Skeletal muscle satellite cell (primary cell): ENCODE measurements at regions not wholly inside any gene's neighbourhood (a gene's known extent, or its start where the extent isn't known, plus 50 kb on each side); places are given as distances from the start of the nearest gene placed in this dataset.

Experiments
- H3K27me3 ChIP-seq: 2 replicates; pipeline ENCODE4 v1.7.0; 2013; ENCODE audit warnings: low read length; ENCODE audit not compliant: control insufficient read depth, insufficient read depth
- H3K36me3 ChIP-seq: 2 replicates; pipeline ENCODE4 v1.7.0; 2013; ENCODE audit warnings: mild to moderate bottlenecking, control low read depth, low read length; ENCODE audit not compliant: insufficient read depth
- H3K4me1 ChIP-seq: 2 replicates; pipeline ENCODE4 v1.7.0; 2013; ENCODE audit warnings: low read length; ENCODE audit not compliant: control insufficient read depth, insufficient read depth
- H3K4me2 ChIP-seq: 2 replicates; pipeline ENCODE4 v1.7.0; 2013; ENCODE audit warnings: mild to moderate bottlenecking, low read length
- H3K4me3 ChIP-seq: 2 replicates; pipeline ENCODE4 v1.7.0; 2013; ENCODE audit warnings: low read length
- H3K9ac ChIP-seq: 2 replicates; pipeline ENCODE4 v1.7.0; 2013; ENCODE audit warnings: mild to moderate bottlenecking, low read depth, low read length, moderate library complexity
- H3K9me3 ChIP-seq: replicated peaks from 2 replicates; pipeline ENCODE4 v1.7.0; 2013; ENCODE audit warnings: mild to moderate bottlenecking, control low read depth, low read length

- peaks cover 22% of the 10 kb centered on the region for H3K4me1 ChIP-seq
- H3K27me3 ChIP-seq: no peaks in the 10 kb centered on the region
- H3K9ac ChIP-seq: no peak overlapping the region
- H3K4me2 ChIP-seq: no peak overlapping the region
- no peaks in the 10 kb centered on the region for H3K9me3 ChIP-seq
- H3K36me3 ChIP-seq: no peaks in the 10 kb centered on the region
- H3K4me3 ChIP-seq: no peak overlapping the region
Observed at GRCh38 chr3:57009802-57010201, 50.7 kb upstream of the SPATA12 start.

- no peak overlapping the region for H3K4me2 ChIP-seq
- H3K9me3 ChIP-seq: no peaks in the 10 kb centered on the region
- no peaks in the 10 kb centered on the region for H3K27me3 ChIP-seq
- H3K4me3 ChIP-seq: no peak overlapping the region
- H3K9ac ChIP-seq: no peak overlapping the region
- H3K4me1 ChIP-seq: peaks cover 22% of the 10 kb centered on the region
- H3K36me3 ChIP-seq: no peaks in the 10 kb centered on the region
Observed at GRCh38 chr3:57009367-57009766, 51.1 kb upstream of the SPATA12 start.

GRCh38 chr3:57007521-57008460, 52.7 kb upstream of the SPATA12 start:
- Histone ChIP-seq H3K9ac (peak overlapping the region; percentile 35), H3K4me2 (peak overlapping the region; percentile 74), H3K36me3 (no peaks in the 10 kb centered on the region), H3K4me3 (peak overlapping the region; percentile 46), H3K4me1 (peaks cover 22% of the 10 kb centered on the region), H3K9me3 (no peaks in the 10 kb centered on the region), H3K27me3 (no peaks in the 10 kb centered on the region)

- Histone ChIP-seq H3K36me3 (no peaks in the 10 kb centered on the region), H3K4me3 (peak overlapping the region; percentile 46), H3K4me1 (peaks cover 22% of the 10 kb centered on the region), H3K9me3 (no peaks in the 10 kb centered on the region), H3K4me2 (peak overlapping the region; percentile 74), H3K27me3 (no peaks in the 10 kb centered on the region), H3K9ac (no peak overlapping the region)
Observed at GRCh38 chr3:57006949-57007419, 53.5 kb upstream of the SPATA12 start.

GRCh38 chr3:57006179-57006657, 54.2 kb upstream of the SPATA12 start:
- Histone ChIP-seq H3K9ac (no peak overlapping the region), H3K4me1 (peaks cover 22% of the 10 kb centered on the region), H3K36me3 (no peaks in the 10 kb centered on the region), H3K4me2 (no peak overlapping the region), H3K9me3 (no peaks in the 10 kb centered on the region), H3K27me3 (no peaks in the 10 kb centered on the region), H3K4me3 (no peak overlapping the region)

GRCh38 chr3:57004229-57004628, 56.2 kb upstream of the SPATA12 start:
- Histone ChIP-seq H3K4me2 (no peak overlapping the region), H3K9me3 (no peaks in the 10 kb centered on the region), H3K9ac (no peak overlapping the region), H3K4me1 (peaks cover 22% of the 10 kb centered on the region), H3K27me3 (no peaks in the 10 kb centered on the region), H3K36me3 (no peaks in the 10 kb centered on the region), H3K4me3 (no peak overlapping the region)

- Histone ChIP-seq H3K9me3 (no peaks in the 10 kb centered on the region), H3K27me3 (no peaks in the 10 kb centered on the region), H3K36me3 (no peaks in the 10 kb centered on the region), H3K4me3 (no peak overlapping the region), H3K9ac (no peak overlapping the region), H3K4me1 (peaks cover 22% of the 10 kb centered on the region), H3K4me2 (no peak overlapping the region)
Observed at GRCh38 chr3:57003676-57004075, 56.8 kb upstream of the SPATA12 start.

GRCh38 chr3:57001356-57001755, 59.1 kb upstream of the SPATA12 start:
- Histone ChIP-seq H3K9me3 (no peaks in the 10 kb centered on the region), H3K9ac (no peak overlapping the region), H3K4me1 (peaks cover 3% of the 10 kb centered on the region), H3K36me3 (no peaks in the 10 kb centered on the region), H3K4me3 (no peak overlapping the region), H3K4me2 (no peak overlapping the region), H3K27me3 (no peaks in the 10 kb centered on the region)

GRCh38 chr3:57000012-57000411, 60.5 kb upstream of the SPATA12 start:
- Histone ChIP-seq H3K4me2 (no peak overlapping the region), H3K9me3 (no peaks in the 10 kb centered on the region), H3K9ac (no peak overlapping the region), H3K4me3 (no peak overlapping the region), H3K27me3 (no peaks in the 10 kb centered on the region), H3K4me1 (peaks cover 3% of the 10 kb centered on the region), H3K36me3 (no peaks in the 10 kb centered on the region)

- no peak overlapping the region for H3K4me3 ChIP-seq
- H3K36me3 ChIP-seq: no peaks in the 10 kb centered on the region
- no peaks in the 10 kb centered on the region for H3K9me3 ChIP-seq
- H3K27me3 ChIP-seq: no peaks in the 10 kb centered on the region
- no peak overlapping the region for H3K4me2 ChIP-seq
- peaks cover 3% of the 10 kb centered on the region for H3K4me1 ChIP-seq
- H3K9ac ChIP-seq: no peak overlapping the region
Observed at GRCh38 chr3:56999547-56999946, 60.9 kb upstream of the SPATA12 start.

- Histone ChIP-seq H3K4me2 (no peak overlapping the region), H3K27me3 (no peaks in the 10 kb centered on the region), H3K9ac (no peak overlapping the region), H3K36me3 (no peaks in the 10 kb centered on the region), H3K9me3 (no peaks in the 10 kb centered on the region), H3K4me1 (peaks cover 3% of the 10 kb centered on the region), H3K4me3 (no peak overlapping the region)
Observed at GRCh38 chr3:56998076-56998529, 62.4 kb upstream of the SPATA12 start.

GRCh38 chr3:56997675-56998074, 62.8 kb upstream of the SPATA12 start:
- Histone ChIP-seq H3K4me2 (no peak overlapping the region), H3K9me3 (no peaks in the 10 kb centered on the region), H3K36me3 (no peaks in the 10 kb centered on the region), H3K4me1 (peaks cover 3% of the 10 kb centered on the region), H3K9ac (no peak overlapping the region), H3K4me3 (no peak overlapping the region), H3K27me3 (no peaks in the 10 kb centered on the region)
